ENCODE measurements at regions not wholly inside any gene's neighbourhood (a gene's known extent, or its start where the extent isn't known, plus 50 kb on each side); places are given as distances from the start of the nearest gene placed in this dataset.
"Not testable (repeated sequence)": the region's sequence is repeated elsewhere in the genome, so short reads cannot be mapped to it uniquely, and the experiment has no call there.

DNA sequence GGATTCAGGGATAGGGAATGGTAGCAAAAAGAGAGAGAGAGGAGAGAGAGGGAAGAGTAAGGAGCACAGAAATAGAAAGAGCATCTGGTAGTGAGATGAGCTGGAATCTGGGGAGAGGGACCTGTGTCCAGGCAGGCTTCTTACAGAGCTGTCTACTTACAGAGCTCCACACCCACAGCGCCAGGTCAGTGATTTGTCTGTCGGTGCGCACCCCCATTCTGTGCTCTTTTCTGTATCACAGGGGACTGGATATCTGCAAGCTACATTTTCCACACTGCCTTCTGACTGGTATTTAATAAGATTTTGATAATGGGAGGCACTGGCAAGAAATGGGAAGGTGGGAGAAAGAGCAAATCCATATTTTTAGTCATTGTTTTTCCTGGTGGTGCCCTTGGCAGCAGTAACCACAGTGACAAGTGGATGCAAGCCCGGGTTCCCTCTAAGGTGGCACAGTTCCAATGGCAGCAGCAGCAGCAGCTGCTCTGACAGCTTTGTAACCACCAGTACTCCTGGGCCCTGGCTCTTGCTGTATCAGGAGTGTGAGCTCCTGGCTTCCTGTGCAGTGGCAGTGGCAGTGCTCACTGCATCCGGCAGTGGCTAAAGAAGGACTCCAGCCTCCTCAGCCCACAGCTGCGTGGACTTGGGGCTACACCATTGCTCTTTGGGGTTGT is 300.5 kb downstream of the TRIML1 start:
- no peak overlapping the region for H3K27ac Mint-ChIP-seq (ENCODE audit: unreplicated experiment)
- no peaks in the 10 kb centered on the region for H3K9me3 Mint-ChIP-seq (ENCODE audit: unreplicated experiment)
- H3K36me3 Mint-ChIP-seq (ENCODE audit: unreplicated experiment) = no peaks in the 10 kb centered on the region
- TF ChIP-seq, protein P1, sequence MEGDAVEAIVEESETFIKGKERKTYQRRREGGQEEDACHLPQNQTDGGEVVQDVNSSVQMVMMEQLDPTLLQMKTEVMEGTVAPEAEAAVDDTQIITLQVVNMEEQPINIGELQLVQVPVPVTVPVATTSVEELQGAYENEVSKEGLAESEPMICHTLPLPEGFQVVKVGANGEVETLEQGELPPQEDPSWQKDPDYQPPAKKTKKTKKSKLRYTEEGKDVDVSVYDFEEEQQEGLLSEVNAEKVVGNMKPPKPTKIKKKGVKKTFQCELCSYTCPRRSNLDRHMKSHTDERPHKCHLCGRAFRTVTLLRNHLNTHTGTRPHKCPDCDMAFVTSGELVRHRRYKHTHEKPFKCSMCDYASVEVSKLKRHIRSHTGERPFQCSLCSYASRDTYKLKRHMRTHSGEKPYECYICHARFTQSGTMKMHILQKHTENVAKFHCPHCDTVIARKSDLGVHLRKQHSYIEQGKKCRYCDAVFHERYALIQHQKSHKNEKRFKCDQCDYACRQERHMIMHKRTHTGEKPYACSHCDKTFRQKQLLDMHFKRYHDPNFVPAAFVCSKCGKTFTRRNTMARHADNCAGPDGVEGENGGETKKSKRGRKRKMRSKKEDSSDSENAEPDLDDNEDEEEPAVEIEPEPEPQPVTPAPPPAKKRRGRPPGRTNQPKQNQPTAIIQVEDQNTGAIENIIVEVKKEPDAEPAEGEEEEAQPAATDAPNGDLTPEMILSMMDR (IDR thresholded peaks at IDR 0.05; ENCODE audit: partially characterized antibody, unreplicated experiment) = no peak
- H3K4me3 Mint-ChIP-seq (ENCODE audit: unreplicated experiment) = no peak overlapping the region
- peaks cover 2% of the 10 kb centered on the region for H3K27me3 Mint-ChIP-seq (ENCODE audit: unreplicated experiment)
- H3K4me1 Mint-ChIP-seq (ENCODE audit: low read depth, unreplicated experiment) = no peaks in the 10 kb centered on the region
- no peak for DNase-seq

DNA sequence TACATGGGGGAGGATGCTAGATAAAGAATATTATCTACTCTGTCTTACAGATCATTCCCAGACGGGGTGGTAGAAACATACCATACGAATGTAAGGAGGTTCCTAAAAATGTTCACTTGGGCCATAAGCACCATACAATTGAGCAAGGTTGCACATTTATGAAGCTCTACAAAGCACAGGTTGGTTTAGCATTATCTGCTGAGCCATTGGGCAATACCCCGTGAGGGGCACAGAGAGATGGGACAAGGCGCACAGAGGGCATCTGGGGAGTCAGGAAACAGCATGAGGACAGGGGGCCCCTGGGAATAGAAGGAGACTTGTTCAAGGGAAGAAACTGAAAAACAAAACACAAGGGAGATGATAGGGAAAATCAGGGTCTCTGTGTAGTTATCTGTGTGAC is 305.3 kb downstream of the TRIML1 start:
- H3K4me1 Mint-ChIP-seq (ENCODE audit: low read depth, unreplicated experiment) = no peaks in the 10 kb centered on the region
- TF ChIP-seq, protein P1 (IDR thresholded peaks at IDR 0.05; ENCODE audit: partially characterized antibody, unreplicated experiment) = no peak
- no peaks in the 10 kb centered on the region for H3K36me3 Mint-ChIP-seq (ENCODE audit: unreplicated experiment)
- DNase-seq = no peak
- no peaks in the 10 kb centered on the region for H3K9me3 Mint-ChIP-seq (ENCODE audit: unreplicated experiment)
- H3K27ac Mint-ChIP-seq (ENCODE audit: unreplicated experiment) = no peak overlapping the region
- peaks cover 2% of the 10 kb centered on the region for H3K27me3 Mint-ChIP-seq (ENCODE audit: unreplicated experiment)
- H3K4me3 Mint-ChIP-seq (ENCODE audit: unreplicated experiment) = no peak overlapping the region

DNA sequence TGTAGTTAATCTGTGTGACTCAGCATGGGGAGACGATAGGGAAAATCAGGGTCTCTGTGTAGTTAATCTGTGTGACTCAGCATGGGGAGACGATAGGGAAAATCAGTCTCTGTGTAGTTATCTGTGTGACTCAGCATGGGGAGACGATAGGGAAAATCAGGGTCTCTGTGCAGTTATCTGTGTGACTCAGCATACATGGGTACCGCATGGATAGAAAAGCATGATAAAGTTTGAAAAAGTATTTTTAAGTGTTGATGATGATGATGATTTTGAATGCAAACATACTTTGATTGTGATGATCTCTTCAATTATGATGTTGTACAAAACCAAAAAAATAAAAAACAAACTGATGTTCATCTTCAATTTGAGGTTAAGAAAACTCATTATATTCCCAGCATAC is 309.8 kb downstream of the TRIML1 start:
- not testable (repeated sequence) for H3K27ac Mint-ChIP-seq (ENCODE audit: unreplicated experiment); H3K36me3 Mint-ChIP-seq (ENCODE audit: unreplicated experiment); H3K4me1 Mint-ChIP-seq (ENCODE audit: low read depth, unreplicated experiment); H3K27me3 Mint-ChIP-seq (ENCODE audit: unreplicated experiment); DNase-seq; H3K9me3 Mint-ChIP-seq (ENCODE audit: unreplicated experiment); H3K4me3 Mint-ChIP-seq (ENCODE audit: unreplicated experiment)

DNA sequence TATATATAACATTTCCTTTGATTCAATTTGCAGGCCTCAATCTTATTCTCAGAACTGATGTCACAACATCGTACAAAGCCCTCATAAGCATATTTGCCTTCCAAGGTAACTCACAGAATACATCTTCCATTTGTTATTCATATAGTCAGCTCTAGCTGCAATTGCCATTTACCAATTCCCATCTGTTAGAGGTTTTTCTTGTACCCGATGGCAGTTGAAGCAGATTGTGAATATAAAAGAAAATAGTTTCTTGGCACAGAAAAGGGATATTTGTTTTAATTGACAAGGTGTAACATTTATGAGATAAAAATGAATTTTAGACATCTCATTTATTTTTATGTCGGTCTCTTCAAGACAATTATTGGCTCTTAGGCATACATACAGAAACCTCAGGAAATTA is 311.3 kb downstream of the TRIML1 start:
- H3K27me3 Mint-ChIP-seq (ENCODE audit: unreplicated experiment) = no peaks in the 10 kb centered on the region
- H3K4me3 Mint-ChIP-seq (ENCODE audit: unreplicated experiment) = no peak overlapping the region
- TF ChIP-seq, protein P1 (IDR thresholded peaks at IDR 0.05; ENCODE audit: partially characterized antibody, unreplicated experiment) = no peak
- H3K4me1 Mint-ChIP-seq (ENCODE audit: low read depth, unreplicated experiment) = no peaks in the 10 kb centered on the region
- no peak overlapping the region for H3K27ac Mint-ChIP-seq (ENCODE audit: unreplicated experiment)
- no peaks in the 10 kb centered on the region for H3K9me3 Mint-ChIP-seq (ENCODE audit: unreplicated experiment)
- no peaks in the 10 kb centered on the region for H3K36me3 Mint-ChIP-seq (ENCODE audit: unreplicated experiment)
- no peak for DNase-seq

DNA sequence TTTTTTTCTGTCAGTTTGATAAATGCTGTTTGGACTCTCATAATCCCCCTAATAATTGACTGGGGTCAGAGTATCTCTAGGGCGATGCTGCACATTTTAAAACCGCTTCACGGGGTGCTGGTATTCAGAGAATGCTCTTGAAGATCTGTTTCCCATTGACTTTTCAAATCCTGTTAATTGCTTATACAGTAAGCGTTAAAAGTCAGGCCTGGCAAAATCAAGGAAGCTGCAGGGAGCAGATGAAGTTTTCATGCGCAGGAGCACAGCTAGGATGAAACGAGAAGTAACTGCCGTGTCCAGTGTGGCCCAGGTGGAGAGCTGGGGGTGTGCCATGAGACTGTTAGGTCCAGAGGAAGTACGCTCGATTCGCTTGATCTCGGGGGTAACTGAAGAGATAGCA is 312.9 kb downstream of the TRIML1 start:
- DNase-seq = no peak
- Mint-ChIP-seq H3K27me3 (ENCODE audit: unreplicated experiment) (no peaks in the 10 kb centered on the region), H3K4me1 (ENCODE audit: low read depth, unreplicated experiment) (no peaks in the 10 kb centered on the region), H3K4me3 (ENCODE audit: unreplicated experiment) (no peak overlapping the region), H3K36me3 (ENCODE audit: unreplicated experiment) (no peaks in the 10 kb centered on the region), H3K27ac (ENCODE audit: unreplicated experiment) (no peak overlapping the region), H3K9me3 (ENCODE audit: unreplicated experiment) (no peaks in the 10 kb centered on the region)
- TF ChIP-seq, protein P1 (IDR thresholded peaks at IDR 0.05; ENCODE audit: partially characterized antibody, unreplicated experiment) = no peak

All from glutamatergic neuron (in vitro differentiated cells).